GM12891 (cell line): ENCODE measurements at regions not wholly inside any gene's neighbourhood (a gene's known extent, or its start where the extent isn't known, plus 50 kb on each side); places are given as distances from the start of the nearest gene placed in this dataset.

Source experiments
- DNase-seq: peaks from one replicate; pipeline ENCODE4 v3.0.0; 2011; ENCODE audit warnings: low spot score; ENCODE audit not compliant: insufficient read length
- FAIRE-seq: peaks from 2 replicates; lab custom pipeline; 2011; peaks lifted over from hg19 to GRCh38; lab: Jason Lieb, UNC
- PAX5 ChIP-seq: IDR thresholded peaks from 2 replicates; pipeline ENCODE4 v1.6.1; 2011; ENCODE audit warnings: low read length, moderate library complexity, mild to moderate bottlenecking; ENCODE audit not compliant: insufficient read depth, severe bottlenecking
- POLR2A ChIP-seq: IDR thresholded peaks from 2 replicates; pipeline ENCODE4 v1.6.1; 2011; ENCODE audit warnings: low read depth, low read length, control low read depth
- POLR2AphosphoS5 ChIP-seq: IDR thresholded peaks from 2 replicates; pipeline ENCODE4 v1.6.1; 2011; ENCODE audit warnings: low read depth, low read length, control low read depth
- POU2F2 ChIP-seq: IDR thresholded peaks from 2 replicates; pipeline ENCODE4 v1.6.1; 2011; ENCODE audit warnings: low read depth, mild to moderate bottlenecking, control low read depth, low read length, moderate library complexity
- SPI1 ChIP-seq: IDR thresholded peaks from 2 replicates; pipeline ENCODE4 v1.6.1; 2011; ENCODE audit warnings: low read depth, low read length, control low read depth
- TAF1 ChIP-seq: IDR thresholded peaks from 2 replicates; pipeline ENCODE4 v1.6.1; 2011; ENCODE audit warnings: low read depth, low read length, control low read depth

- FAIRE-seq (no peak), DNase-seq (no peak)
- no peak for TF ChIP-seq POLR2A
- no peak for TF ChIP-seq PAX5
- TF ChIP-seq SPI1, result no peak
- no peak for TF ChIP-seq POLR2AphosphoS5
- TF ChIP-seq POU2F2, result no peak
- TF ChIP-seq TAF1, result no peak
These were observed 905.6 kb upstream of the CDH6 start for GRCh38 chr5:30287890-30288289.

- TF ChIP-seq POLR2A (no peak), SPI1 (no peak), POLR2AphosphoS5 (no peak), TAF1 (no peak), POU2F2 (no peak), PAX5 (no peak)
- DNase-seq (no peak), FAIRE-seq (no peak)
These were observed 914.2 kb upstream of the CDH6 start for GRCh38 chr5:30279237-30279636.

- FAIRE-seq (no peak), DNase-seq (no peak)
- TF ChIP-seq POU2F2 (no peak), POLR2AphosphoS5 (no peak), SPI1 (no peak), TAF1 (no peak), PAX5 (no peak)
These were observed 926.5 kb upstream of the CDH6 start for GRCh38 chr5:30267026-30267425.

GRCh38 chr5:30239331-30240022 is 954.0 kb upstream of the CDH6 start:
- no peak for DNase-seq
- TF ChIP-seq TAF1, result no peak
- TF ChIP-seq POLR2AphosphoS5, result no peak
- TF ChIP-seq POLR2A, result no peak
- TF ChIP-seq POU2F2, result no peak
- TF ChIP-seq SPI1, result no peak
- TF ChIP-seq PAX5, result no peak
- no peak for FAIRE-seq

GRCh38 chr5:30237189-30237588 is 956.3 kb upstream of the CDH6 start:
- no peak for TF ChIP-seq TAF1
- TF ChIP-seq SPI1, result no peak
- no peak for TF ChIP-seq POU2F2
- TF ChIP-seq PAX5, result no peak
- no peak for TF ChIP-seq POLR2AphosphoS5
- TF ChIP-seq POLR2A, result no peak
- no peak for FAIRE-seq
- DNase-seq, result no peak

- no peak for FAIRE-seq
- TF ChIP-seq SPI1, result no peak
- no peak for TF ChIP-seq POLR2AphosphoS5
- no peak for TF ChIP-seq PAX5
- no peak for TF ChIP-seq POU2F2
- TF ChIP-seq POLR2A, result no peak
- TF ChIP-seq TAF1, result no peak
- no peak for DNase-seq
These were observed 983.7 kb upstream of the CDH6 start for GRCh38 chr5:30209755-30210154.

GRCh38 chr5:30197662-30198061 is 995.8 kb upstream of the CDH6 start:
- DNase-seq (no peak), FAIRE-seq (no peak)
- no peak for TF ChIP-seq SPI1
- no peak for TF ChIP-seq POLR2AphosphoS5
- TF ChIP-seq POU2F2, result no peak
- no peak for TF ChIP-seq PAX5
- TF ChIP-seq POLR2A, result no peak
- TF ChIP-seq TAF1, result no peak

- FAIRE-seq (no peak), DNase-seq (no peak)
These were observed 998.5 kb upstream of the CDH6 start for GRCh38 chr5:30195036-30195435.

GRCh38 chr5:30194595-30194994 is 998.9 kb upstream of the CDH6 start:
- DNase-seq (no peak), FAIRE-seq (no peak)
- TF ChIP-seq POLR2AphosphoS5 (no peak), SPI1 (no peak), PAX5 (no peak), POLR2A (no peak), POU2F2 (no peak), TAF1 (no peak)

More at GRCh38 chr5:30195036-30195435, 998.5 kb upstream of the CDH6 start:
- TF ChIP-seq POLR2AphosphoS5 (no peak), SPI1 (no peak), PAX5 (no peak), TAF1 (no peak), POU2F2 (no peak), POLR2A (no peak)

GRCh38 chr5:30183795-30184194 is 1009.7 kb upstream of the CDH6 start:
- FAIRE-seq (no peak), DNase-seq (no peak)
- TF ChIP-seq TAF1, result no peak
- TF ChIP-seq POU2F2, result no peak
- TF ChIP-seq POLR2AphosphoS5, result no peak
- TF ChIP-seq PAX5, result no peak
- TF ChIP-seq SPI1, result no peak
- no peak for TF ChIP-seq POLR2A
